NCI-H1694 treated with DMSO at 0.1 percent for 48 hours (cell line): ENCODE measurements at regions not wholly inside any gene's neighbourhood (a gene's known extent, or its start where the extent isn't known, plus 50 kb on each side); places are given as distances from the start of the nearest gene placed in this dataset.

Source experiments
- DNase-seq: peaks from one replicate; lab custom pipeline; 2025; lab: John Stamatoyannopoulos, UW

DNA sequence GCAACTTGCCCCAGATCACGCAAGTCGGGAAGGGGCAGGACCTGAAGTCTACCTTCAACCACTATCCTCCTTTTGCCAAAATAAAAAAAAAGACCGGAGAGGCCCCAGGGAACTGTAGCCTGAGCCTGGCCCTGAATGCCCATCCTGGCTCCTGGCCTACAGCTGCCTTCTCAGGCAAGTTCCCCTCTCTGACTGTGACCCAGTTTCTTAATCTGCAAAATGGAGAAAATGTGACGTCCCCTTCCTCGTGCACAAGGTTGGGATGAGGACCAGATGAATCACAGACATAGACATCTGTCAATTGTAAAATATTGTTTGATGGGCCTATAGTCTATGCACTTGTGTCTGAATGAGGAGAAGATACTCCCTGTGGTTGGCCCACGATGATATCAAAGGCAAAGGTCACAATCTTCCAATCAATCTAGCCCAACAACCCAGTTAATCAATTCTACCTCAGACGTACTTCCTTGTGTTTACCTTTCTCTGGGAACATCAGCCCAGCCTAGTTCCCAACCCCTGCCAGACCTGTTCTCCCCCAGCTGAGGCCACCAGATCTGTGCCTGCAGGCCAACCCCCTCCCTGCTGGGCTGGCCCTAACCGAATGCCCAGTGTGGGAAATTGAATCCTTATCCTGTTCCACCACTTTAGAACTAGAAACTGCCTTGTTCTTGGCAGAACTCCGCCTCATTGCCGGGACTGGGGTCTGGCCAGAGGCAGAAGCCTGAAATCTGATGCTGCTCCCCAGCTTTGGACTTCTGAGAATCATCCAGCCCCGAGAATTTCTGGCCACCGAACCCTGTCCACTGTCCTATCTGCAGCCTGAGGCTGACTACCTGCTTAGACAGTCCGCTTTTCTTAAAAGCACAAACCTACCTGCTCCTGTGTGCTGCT, 101.8 kb upstream of the LIPC start:
- no peak for DNase-seq

DNA sequence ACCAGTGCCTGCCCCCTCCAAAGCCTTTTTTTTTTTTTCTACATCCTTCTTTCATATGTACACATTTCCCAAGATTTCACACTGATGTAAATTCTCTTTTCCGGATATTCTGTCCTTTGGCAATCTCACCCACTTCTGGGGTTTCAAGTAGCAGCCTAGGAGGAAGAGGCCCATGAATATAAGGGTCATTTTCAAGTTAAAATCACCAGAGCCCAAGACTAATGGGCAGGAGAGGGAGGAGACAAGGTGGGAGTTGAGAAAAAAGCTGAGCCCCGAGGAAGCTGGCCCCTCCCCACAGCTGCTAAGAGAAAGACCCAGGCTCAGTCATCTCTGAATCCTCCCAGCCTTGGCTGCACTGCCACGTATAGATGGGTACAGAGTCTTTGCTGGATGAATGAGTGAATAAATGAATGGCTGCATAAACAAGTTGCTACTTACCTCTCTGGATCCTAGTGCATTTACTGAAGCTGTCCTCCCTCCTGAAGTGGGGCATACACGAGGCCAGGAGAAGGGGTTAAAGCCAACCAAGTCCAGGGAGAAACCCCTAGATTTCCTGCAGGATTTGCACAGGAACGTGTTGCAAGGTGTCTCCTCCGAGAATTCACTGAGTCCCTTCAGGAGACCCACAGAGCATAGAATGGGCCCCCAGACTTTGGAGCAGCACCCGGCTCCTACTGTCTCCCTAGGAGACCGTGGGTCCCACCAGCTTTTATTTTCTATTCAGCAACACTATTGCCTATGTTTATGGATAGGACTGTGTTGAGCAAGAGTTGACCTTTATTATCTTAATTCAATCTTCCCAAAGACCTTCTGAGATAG, 100.8 kb upstream of the LIPC start:
- DNase-seq, result no peak

DNA sequence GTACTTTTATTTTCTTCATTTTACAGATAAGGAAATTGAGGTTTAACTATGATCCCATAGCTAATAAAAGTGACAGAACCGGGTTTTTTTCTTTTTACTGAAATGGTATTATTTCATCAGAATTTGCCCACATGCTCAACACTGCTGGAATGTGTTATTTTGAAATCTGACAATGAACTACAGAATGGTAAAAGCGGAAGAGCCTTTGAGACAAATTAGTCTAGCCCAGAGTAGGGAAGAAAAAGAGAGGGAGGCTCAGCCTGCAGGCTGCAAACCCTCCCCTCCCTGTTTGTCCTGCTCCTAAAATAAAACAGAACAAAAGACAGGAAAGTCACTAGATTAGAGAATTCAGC, 100.3 kb upstream of the LIPC start:
- DNase-seq, result no peak

GRCh38 chr15:58331913-58332675, 99.7 kb upstream of the LIPC start:
- DNase-seq, result peak; percentile 72

GRCh38 chr15:58332676-58333400, 99.0 kb upstream of the LIPC start:
- DNase-seq, result no peak

DNA sequence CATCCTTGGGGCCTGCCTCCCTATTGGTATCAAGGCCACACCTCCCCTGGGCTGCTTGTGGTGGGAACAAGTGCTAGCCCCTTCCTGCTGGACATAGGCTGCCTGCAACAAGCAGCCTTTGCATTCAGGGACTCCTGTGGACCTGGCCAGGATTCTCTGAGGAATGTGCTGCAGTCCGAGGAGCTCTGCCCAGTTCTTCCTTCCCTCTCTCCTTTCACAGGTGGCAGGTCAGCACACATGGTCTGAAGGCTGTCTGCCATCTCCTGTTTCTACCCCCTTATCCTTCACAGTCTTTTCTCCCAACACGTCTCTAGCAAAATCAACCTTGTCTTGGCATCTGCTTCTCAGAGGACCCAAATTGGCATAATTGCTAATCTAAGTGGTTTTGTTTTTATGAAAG, 97.0 kb upstream of the LIPC start:
- DNase-seq, result no peak

- DNase-seq, result no peak
These were observed 95.6 kb upstream of the LIPC start for GRCh38 chr15:58336161-58336560.

DNA sequence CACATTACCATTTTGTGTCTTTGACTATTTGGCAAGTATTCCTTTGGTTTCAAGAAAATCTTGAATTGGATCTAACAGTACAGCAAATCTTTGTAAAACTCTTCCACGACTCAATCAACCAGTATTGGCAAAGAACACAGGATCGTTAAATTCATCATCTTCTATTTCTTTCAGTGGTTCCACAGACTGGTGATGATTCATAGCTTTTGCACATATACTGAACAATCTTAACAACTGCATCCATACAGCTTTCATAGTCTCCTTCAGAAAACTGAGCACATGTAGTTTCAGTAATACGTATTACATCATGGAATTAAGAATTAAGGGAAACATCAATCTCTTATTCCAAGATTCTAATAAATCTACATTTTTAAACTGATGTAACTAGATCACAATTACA, 91.6 kb upstream of the LIPC start:
- no peak for DNase-seq

GRCh38 chr15:58342508-58342907, 89.3 kb upstream of the LIPC start:
- DNase-seq, result no peak

- no peak for DNase-seq
These were observed 87.3 kb upstream of the LIPC start for GRCh38 chr15:58344213-58345070.

DNA sequence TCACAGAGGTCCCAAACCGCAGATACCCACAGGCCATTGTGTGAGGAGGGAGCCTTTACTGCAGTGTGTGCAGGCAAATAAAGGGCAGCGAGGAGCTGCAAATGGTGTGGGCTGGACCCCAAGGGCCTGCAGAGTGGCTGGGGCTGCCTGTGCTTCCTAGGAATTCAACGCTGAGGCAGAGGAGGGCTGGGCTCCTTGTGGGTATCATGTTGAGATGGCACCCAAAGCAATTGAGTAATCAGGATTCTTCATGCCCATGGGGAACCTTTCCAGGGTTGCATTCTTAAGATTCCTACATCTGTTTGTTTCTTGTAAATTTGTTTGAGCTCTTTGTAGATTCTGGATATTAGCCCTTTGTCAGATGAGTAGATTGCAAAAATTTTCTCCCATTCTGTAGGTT, 85.4 kb upstream of the LIPC start:
- no peak for DNase-seq

DNA sequence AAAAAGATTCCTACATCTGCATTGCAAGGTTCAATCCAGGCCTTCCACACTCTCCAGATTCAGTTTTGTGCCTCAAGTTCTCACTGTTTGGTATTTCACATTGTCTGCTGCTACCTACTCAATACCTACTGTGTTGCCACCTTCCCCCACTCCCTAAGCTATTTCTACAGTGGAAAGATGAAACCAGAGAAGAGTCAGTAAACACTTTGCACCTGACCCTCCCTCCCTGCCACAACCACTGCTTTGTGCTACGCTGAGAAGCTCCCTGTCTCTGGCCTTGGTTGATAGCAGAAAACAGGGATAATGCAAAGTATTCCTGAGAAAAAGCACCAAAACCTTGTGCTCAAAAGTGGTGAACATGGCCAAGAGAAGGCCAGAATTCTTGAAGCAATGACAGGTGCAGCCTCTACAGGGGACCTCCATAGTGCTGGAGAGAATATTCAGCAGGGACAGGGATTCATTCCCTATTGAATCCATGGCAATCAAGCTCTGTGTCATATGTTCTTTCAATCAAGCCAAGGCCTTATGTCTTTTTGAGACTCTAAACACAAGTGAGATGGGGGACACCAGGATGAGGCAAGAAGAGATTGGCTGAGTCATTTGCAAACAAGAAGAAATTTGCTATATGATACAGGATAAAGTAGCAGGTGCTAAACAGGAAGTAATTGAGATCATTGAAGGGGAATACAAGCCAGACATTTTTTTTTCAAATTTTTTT, 83.5 kb upstream of the LIPC start:
- no peak for DNase-seq

GRCh38 chr15:58352026-58352929, 79.5 kb upstream of the LIPC start:
- DNase-seq, result no peak

- DNase-seq, result no peak
These were observed 76.3 kb upstream of the LIPC start for GRCh38 chr15:58355382-58355971.

DNA sequence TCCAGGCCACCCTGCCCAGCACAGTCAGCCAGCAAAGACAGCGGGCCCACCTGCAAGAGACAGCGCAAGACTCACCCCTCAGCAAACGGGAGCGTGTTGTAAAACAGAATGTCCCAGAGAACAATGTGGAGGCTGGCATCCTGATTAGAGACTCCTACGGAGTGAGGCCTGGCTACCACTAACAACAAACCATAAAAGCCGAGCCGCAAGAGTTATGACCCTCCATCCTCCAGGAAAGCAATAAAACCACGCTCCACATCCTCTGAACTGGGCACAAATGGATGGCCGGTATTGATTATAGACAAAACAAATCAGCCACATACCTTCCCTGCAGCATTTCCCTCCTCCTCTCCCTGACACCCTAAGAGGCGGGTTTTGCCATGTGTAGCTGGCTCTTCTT, 75.8 kb upstream of the LIPC start:
- no peak for DNase-seq

GRCh38 chr15:58357529-58358476, 74.0 kb upstream of the LIPC start:
- no peak for DNase-seq

DNA sequence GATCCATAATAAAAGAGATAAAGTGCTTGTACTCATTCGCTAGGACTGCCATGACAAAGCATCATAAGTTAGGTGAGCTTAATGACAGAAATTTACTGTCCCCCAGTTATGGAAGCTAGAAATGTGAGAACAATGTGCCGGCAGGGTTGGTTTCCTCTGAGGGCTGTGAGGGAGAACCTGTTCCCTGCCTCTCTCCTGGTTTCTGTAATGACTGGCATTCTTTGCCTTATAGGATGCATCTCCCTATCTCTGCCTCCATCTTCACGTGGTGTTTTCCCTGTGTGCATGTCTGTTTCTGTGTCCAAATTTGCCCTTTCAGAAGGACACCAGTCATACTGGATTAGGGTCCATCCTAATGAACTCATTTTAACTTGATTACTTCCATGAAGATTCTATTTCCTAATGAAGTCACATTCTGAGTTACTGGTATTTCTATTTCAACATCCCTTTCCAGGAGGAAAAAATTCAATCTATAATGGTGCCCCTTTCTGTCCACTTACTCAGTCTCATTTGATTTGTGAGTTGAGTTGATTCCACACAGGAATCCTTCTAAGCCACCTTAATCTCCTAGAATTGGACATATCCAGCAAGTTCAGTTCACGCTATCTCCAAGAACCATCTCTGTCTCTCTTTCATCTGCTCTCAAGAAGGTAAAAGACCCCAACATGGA, 71.2 kb upstream of the LIPC start:
- no peak for DNase-seq
